GM04503 (cell line): ENCODE measurements at regions not wholly inside any gene's neighbourhood (a gene's known extent, or its start where the extent isn't known, plus 50 kb on each side); places are given as distances from the start of the nearest gene placed in this dataset.

Experiments
- DNase-seq: peaks from one replicate; pipeline ENCODE4 v3.0.0-alpha.2; 2012; ENCODE audit warnings: low read depth

- DNase-seq, result peak; percentile 97
These were observed 104.5 kb upstream of the MED13L start for GRCh38 chr12:116381744-116382685.

- peak; percentile 96 for DNase-seq
These were observed 105.4 kb upstream of the MED13L start for GRCh38 chr12:116382686-116383530.

- no peak for DNase-seq
These were observed 106.7 kb upstream of the MED13L start for GRCh38 chr12:116384175-116384574.

GRCh38 chr12:116384691-116385485, 107.4 kb upstream of the MED13L start:
- no peak for DNase-seq

GRCh38 chr12:116385486-116386217, 108.2 kb upstream of the MED13L start:
- DNase-seq, result no peak

- no peak for DNase-seq
These were observed 111.8 kb upstream of the MED13L start for GRCh38 chr12:116389326-116389725.

GRCh38 chr12:116389990-116390389, 112.5 kb upstream of the MED13L start:
- peak; percentile 95 for DNase-seq

- no peak for DNase-seq
These were observed 113.2 kb upstream of the MED13L start for GRCh38 chr12:116390401-116391335.

- DNase-seq, result no peak
These were observed 114.0 kb upstream of the MED13L start for GRCh38 chr12:116391501-116391900.

- no peak for DNase-seq
These were observed 114.6 kb upstream of the MED13L start for GRCh38 chr12:116392061-116392460.

- no peak for DNase-seq
These were observed 115.8 kb upstream of the MED13L start for GRCh38 chr12:116393255-116393654.

GRCh38 chr12:116393859-116394650, 116.6 kb upstream of the MED13L start:
- no peak for DNase-seq

- DNase-seq, result no peak
These were observed 117.9 kb upstream of the MED13L start for GRCh38 chr12:116395396-116395795.

- DNase-seq, result no peak
These were observed 119.7 kb upstream of the MED13L start for GRCh38 chr12:116397148-116397547.

GRCh38 chr12:116398193-116398592, 120.7 kb upstream of the MED13L start:
- no peak for DNase-seq

GRCh38 chr12:116399055-116399454, 121.6 kb upstream of the MED13L start:
- no peak for DNase-seq

- DNase-seq, result no peak
These were observed 123.3 kb upstream of the MED13L start for GRCh38 chr12:116400636-116401372.

GRCh38 chr12:116401565-116401964, 124.1 kb upstream of the MED13L start:
- DNase-seq, result no peak
